GM19395 (cell line): ENCODE measurements at regions not wholly inside any gene's neighbourhood (a gene's known extent, or its start where the extent isn't known, plus 50 kb on each side); places are given as distances from the start of the nearest gene placed in this dataset.
A peak's percentile ranks its signal among the peaks of the same experiment; 100 is the strongest.

Source experiments
- ATAC-seq: cut with Tn5 transposase; IDR thresholded peaks from one replicate; pipeline ENCODE4 v1.9.1; 2021; ENCODE audit warnings: mild to moderate bottlenecking, moderate library complexity; ENCODE audit not compliant: unreplicated experiment

DNA sequence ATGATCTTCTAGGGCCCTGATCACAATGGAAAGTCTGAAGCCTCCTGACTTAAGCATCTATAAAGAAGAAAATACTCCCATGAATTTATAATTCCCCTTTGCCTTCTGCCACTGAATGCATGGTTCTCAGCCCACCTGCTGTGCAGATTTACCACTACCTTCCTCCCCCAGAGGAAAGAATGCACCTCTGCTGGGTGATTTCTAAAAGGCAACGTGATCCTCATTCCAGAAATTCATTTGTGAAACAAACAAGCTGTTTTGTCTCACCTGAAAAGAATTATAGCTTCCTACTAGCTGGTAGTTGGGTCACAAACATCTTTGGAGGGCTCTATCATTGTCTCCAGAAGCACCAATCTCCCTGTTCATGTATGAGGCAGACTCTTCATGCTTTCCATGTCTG lies 320.2 kb downstream of the CDC14C start:
- ATAC-seq: no peak

DNA sequence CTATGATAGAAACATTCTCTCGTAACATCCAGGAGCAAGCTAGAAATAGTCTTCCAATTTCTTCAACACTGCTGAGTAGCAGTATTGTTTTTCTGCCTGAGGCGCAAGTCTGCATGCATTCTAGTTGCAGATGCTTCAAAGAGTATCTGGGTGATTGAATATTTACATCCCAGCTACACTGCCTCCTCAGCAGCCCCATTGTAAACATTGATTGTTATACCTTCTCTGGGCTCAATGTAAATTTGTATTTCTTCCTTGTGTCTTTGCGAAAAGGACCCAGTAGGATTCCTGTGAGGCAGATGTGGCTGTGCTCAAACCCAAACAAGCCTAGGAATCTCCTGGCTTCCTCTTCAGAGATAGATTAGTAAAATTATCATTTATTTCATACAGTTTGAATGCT lies 320.7 kb downstream of the CDC14C start:
- ATAC-seq: no peak

DNA sequence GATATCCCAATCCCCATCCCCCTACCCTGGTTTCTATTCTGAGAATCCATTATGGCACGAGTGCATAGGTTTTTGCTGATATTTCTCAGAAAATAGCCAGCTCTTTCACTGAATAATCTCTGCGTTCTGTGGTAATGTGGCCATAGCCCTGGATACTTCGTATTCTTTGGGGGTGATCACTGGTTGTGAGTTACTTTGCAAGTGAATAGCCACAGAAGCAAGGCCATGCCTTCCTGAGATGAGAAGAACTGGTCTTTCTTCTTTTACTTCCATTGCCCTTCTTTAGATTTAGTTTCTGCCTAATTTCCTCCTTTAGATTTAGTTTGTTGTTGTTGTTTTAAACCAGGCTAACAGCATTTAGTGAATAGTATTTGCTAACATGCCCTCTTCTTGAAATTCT lies 323.4 kb downstream of the CDC14C start:
- ATAC-seq: no peak

DNA sequence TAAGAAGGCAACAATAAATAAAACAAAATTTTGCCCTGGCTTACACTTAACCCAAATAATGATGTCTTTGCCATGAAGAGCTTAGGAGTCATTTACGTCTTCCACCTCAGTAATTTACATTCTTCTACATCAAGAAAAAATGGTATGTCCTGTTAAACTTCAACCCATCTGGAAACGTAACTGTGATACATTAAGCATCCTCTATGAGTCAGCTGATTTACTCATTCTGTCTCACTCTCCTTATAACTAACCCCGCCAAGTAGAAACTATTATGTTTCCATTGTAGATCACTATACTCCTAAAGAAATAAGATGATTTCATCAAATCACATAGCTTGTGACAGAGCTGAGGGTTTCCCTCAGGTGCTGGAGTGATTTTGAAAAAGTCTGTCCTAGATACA lies 330.7 kb downstream of the CDC14C start:
- ATAC-seq: no peak

- ATAC-seq: no peak
Measured at GRCh38 chr7:49260538-49260937, 336.2 kb downstream of the CDC14C start.

DNA sequence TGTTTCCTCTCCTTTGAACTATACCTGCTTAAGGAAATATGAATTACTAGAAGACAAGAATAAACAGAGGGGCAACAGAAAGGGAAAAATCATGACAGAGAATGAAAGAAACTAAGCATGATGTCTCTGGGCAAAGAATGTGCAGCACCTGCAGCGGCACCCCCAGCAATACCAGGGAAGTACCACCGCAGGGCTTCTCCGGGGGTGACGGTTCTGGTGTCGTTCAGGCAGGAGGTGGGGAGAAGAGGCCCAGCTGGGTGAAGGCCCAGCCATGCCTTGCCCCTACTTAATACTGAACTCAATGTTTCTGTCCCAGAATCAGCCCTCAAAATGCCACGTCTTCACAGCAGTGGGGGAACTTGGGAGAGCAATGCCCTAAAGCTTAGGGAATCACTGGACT lies 337.6 kb downstream of the CDC14C start:
- ATAC-seq: no peak

- ATAC-seq: no peak
Measured at GRCh38 chr7:49264530-49264929, 340.2 kb downstream of the CDC14C start.

DNA sequence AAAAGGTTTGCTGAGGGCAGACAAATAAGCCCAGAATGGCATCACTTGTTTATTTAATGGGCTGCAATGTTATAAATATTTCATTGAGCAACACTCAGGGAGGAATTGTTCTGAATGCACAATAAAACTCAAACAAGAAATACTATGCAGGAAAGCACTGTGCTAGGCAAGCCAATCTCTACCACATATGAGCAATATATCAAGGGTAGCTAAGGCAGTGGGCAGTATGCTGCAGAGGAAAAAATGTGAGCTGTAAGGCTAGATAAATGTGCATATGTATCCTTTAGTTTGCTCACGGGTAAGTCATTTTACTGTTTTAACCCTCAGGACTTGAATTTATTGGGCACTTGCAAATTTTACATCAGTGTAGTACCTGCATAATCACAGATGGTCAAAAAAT lies 349.6 kb downstream of the CDC14C start:
- no peak for ATAC-seq

- no peak for ATAC-seq
Measured at GRCh38 chr7:49279891-49280290, 355.5 kb downstream of the CDC14C start.

DNA sequence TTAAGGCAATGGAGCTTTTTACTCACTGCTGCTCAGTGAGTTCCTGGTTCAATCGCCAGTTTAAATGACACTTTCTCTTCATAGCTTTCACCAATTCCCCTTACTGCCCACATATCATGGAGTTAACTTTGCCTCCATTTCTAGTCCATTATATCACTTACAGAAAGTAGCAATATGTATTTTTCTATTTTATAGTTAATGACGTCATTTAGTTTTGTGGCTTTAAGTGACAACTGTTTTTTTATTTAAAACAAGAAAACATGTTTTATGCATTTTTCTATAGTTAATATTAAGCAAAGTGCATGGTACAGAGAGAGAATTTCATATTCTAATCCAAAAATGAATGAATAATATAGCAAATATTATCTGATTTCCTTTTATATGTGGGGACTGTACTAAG lies 363.3 kb downstream of the CDC14C start:
- no peak for ATAC-seq

DNA sequence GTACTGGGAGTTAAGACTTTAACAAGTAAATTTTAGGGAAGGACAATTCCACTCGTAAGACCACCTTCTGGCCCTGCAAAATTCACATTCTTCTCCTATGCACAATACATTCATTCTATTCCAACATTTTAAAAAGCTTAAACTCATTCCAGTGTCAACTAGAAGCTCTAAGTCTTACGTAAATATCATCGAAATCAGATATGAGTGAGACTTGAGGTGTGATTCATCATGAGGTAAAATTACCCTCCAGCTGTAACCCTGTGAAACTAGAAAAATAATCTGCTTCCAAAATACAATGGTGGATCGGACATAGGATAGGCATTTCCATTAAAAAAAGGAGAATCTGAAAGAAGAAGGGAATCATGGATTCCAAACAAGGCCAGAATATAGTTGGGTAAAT lies 370.3 kb downstream of the CDC14C start:
- no peak for ATAC-seq

- no peak for ATAC-seq
Measured at GRCh38 chr7:49295146-49295545, 370.8 kb downstream of the CDC14C start.

DNA sequence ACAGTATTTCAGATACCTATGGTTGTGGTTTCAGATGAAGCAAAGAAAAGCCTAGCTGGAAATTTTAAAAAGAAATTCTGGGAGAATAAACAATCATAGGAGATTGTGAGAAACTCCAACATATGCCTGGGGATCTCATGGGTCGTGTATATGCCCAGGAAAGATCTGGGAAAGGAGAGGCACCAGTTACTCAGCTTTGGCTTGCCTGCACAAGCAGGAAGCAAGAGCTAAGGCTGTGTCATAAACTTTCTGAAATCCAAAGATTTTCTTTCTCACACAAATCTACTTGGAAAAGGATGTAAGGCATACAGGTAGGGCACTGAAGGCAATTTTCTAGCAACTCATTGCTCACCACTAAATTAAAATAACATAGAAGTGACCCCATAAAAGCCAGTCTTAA lies 373.6 kb downstream of the CDC14C start:
- ATAC-seq: no peak

- ATAC-seq: no peak
Measured at GRCh38 chr7:49308787-49309186, 384.4 kb downstream of the CDC14C start.

DNA sequence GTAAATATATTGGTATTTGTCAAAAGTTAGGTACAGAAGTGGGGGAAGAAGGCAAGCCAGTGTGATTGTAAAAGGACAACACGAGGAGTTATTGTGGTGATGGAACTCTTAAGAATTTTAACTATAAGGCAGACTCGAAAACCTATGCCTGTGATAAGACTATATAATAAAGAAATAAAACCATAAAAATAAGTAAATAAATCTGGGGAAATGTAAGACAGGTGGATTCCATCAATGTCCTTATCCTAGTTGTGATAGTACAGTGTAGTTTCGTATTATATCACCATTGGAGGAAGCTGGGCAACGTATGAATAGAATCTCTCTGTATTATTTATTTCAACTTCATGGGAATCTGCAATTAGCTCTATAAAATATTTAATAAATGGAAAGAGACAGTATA lies 395.7 kb downstream of the CDC14C start:
- ATAC-seq: no peak

DNA sequence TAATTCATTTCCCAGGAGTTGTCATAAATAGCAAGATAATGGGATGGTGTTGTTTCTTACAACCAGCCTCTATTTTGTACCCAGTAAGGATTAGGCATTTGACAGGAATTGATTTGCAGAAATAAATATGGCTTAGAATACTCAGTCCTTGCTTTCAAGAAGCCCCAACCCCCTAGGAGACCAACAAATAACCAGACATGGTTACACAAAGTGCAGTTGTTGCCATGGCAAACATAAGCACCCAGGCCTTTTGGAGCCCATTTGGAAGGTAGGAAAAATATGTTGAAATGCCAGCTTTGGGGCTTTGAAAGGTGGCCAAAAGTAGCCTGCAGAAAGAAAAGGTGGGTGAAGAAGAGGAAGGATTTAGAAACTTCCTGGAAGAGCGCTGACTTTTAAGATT lies 397.5 kb downstream of the CDC14C start:
- no peak for ATAC-seq

- ATAC-seq: no peak
Measured at GRCh38 chr7:49322476-49322875, 398.1 kb downstream of the CDC14C start.

DNA sequence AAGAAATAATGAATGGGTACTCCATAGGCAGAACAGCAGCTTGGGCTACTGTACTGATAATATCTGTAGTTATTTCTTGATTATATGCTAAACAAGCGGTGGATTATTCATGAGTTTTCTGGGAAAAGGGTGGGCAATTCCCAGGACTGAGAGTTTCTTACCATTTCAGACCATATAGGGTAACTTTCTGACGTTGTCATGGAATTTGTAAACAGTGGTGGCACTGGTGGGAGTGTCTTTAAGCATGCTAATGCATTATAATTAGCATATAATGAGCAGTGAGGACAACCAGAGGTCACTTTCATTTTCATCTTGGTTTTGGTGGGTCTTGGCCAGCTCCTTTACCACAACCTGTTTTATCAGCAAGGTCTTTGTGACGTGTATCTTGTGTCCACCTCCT lies 399.7 kb downstream of the CDC14C start:
- no peak for ATAC-seq

- ATAC-seq: no peak
Measured at GRCh38 chr7:49324707-49325106, 400.4 kb downstream of the CDC14C start.

- no peak for ATAC-seq
Measured at GRCh38 chr7:49325571-49325970, 401.2 kb downstream of the CDC14C start.

- ATAC-seq: no peak
Measured at GRCh38 chr7:49327155-49327554, 402.8 kb downstream of the CDC14C start.

- peak; percentile 92 for ATAC-seq
Measured at GRCh38 chr7:49333180-49333881, 409.0 kb downstream of the CDC14C start.

DNA sequence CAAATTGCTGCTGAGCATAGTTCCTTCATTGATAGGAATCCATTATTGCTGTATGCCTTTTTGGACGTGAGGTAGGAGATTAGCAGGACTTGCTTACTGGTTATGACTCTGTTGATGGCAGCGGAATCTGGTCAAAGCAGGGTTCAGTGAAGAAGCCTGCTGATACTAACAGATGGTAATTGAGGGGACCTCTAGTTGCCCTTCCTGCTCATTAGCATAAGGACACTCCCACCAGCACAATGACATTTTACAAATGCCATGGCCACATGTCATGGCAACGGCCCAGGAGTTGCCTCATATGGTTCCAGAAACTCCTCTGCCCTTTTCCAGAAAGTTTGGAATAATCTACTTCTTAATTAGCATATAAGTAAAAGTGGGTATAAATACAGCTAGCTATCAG lies 417.5 kb downstream of the CDC14C start:
- ATAC-seq: no peak
